GM19468 (cell line): ENCODE measurements at regions not wholly inside any gene's neighbourhood (a gene's known extent, or its start where the extent isn't known, plus 50 kb on each side); places are given as distances from the start of the nearest gene placed in this dataset.
"Not testable (repeated sequence)": the region's sequence is repeated elsewhere in the genome, so short reads cannot be mapped to it uniquely, and the experiment has no call there.

Experiments
- ATAC-seq: cut with Tn5 transposase; IDR thresholded peaks from one replicate; pipeline ENCODE4 v1.9.1; 2021; ENCODE audit warnings: mild to moderate bottlenecking, moderate library complexity, moderate number of reproducible peaks; ENCODE audit not compliant: unreplicated experiment; ENCODE audit errors: extremely low read depth

DNA sequence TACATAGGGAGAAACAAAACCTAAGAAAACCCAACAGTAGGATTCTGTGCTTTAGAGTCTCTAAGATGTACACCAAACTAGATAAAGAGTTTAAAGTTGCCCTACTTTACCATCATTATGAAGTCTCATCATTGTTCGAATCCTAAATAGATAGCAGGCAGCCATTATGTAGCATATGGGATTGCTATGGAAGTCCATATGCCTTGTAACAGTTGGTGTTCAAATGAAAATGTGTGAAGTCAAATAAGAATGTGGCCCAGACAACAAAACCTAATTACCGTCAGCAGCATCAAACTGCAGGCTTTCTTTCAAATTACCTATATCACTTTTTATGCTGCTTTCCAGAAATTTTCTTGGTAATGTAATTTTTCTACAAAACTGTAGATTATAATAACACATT, 1380.1 kb downstream of the GRIK2 start:
- no peak for ATAC-seq

DNA sequence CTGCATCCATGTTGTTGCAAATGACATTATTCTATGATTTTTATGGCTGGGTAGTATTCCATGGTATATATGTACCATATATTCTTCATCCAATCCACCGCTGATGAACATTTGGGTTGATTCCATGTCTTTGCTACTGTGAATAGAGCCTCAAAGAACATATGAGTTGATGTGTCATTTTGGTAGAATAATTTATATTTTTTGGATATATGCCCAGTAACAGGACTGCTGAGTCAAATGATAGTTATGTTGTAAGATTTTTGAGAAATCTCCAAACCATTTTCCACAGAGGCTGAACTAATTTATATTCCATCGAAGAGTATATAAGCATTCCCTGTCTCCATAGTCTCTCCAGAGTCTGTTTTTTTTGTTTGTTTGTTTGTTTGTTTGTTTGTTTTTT, 1373.5 kb downstream of the GRIK2 start:
- ATAC-seq = no peak

DNA sequence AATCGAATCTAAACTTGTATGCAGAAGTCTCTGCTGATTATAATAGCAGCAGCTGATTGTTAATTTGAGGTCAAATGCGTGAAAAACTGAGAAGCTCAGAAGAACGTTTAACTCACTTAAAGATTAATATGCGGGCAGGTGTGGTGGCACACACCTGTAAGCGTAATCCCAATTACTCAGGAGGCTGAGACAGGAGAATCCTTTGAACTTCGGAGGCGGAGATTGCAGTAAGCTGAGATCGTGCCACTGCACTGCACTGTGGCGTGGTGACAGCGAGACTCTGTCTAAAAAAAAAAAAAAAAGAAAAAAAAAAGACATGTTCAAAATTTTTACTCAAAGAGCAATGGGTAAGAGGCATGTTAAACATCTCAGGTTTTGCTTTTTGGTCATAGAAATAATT, 1370.8 kb downstream of the GRIK2 start:
- ATAC-seq = no peak

DNA sequence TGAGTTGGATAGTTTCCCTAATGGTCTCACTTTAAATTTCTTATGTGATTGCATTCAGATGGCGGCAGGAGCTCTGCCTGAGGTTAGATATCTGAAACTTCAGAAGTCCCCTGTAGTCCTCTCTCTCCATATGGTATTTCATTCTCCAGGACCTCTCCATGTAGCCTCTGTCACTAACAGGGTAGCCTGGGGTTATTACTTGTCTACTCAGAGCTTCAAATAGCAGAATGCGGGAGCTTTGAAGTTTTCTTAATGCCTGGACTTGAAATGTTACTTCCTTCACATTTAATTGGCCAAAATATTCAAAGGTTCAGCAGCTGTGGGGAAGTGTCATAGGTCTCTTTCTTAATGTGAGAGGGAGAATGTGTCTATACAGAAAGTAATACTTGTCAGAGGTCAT, 1370.4 kb downstream of the GRIK2 start:
- ATAC-seq = no peak

- no peak for ATAC-seq
These were observed 1368.4 kb downstream of the GRIK2 start for GRCh38 chr6:102761872-102762271.

GRCh38 chr6:102759415-102759814, 1365.9 kb downstream of the GRIK2 start:
- ATAC-seq = no peak

GRCh38 chr6:102758536-102758935, 1365.0 kb downstream of the GRIK2 start:
- ATAC-seq = not testable (repeated sequence)

DNA sequence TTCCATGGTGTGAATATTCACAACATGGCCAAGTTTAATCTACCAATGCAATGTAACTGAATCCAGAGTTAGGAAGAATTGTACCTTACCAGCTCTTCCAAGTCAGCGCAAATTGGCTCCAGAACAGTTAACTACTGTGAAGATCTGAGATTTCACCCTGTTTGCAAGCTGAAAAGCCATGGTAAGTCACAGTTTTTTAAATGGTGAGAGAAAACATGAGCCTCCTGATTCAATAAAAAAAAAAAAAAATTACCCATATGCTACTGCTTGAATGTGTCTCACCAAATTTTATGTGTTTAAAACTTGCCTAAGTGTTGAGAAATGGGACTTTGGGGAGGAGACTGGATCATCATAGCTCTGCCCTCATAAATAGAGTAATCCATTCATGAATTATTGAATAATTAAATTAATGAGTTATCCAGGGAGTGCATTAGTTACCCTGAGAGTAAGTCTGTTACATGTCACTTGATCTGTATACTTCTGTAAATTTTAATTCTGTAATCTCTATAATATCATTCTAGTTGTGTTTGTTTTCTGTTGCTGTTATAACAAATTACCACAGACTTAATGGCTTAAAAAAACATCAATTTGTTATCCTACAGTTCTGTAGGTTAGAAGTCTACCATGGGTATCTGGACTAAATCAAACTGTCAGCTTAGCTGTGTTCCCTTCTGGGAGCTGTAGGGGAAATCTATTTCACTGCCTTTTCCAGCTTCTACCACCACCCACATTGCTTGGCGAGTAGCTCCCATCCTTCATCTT, 1355.9 kb downstream of the GRIK2 start:
- ATAC-seq = no peak

GRCh38 chr6:102746941-102747340, 1353.4 kb downstream of the GRIK2 start:
- ATAC-seq = no peak

DNA sequence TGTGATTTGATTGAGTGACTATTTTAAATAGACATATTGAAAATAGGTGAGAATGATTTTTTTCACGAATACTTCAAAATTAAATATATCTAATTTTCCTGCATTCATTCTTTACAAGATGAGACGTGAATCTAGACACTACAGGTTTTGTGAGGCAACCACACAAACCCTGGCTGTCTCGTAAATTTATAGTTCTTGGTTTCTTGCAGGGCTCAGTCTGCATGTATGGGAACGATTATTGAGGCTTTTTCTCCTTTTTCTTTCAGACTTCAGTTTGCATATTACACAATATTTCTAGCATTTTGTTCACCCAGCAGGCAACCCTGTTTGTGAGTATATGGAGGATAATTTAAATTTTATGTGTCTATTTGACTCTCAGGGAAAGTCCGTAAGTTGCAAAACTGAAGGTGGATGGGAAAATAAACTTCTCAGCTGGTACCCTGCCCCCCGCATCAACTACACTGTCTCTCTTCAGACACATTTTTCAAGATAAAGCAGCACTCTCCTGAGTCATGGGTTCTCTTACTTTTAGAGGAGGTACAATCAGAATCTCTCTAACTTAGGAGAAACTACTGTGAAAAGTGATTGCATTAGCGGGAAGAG, 1349.3 kb downstream of the GRIK2 start:
- no peak for ATAC-seq

- ATAC-seq = no peak
These were observed 1348.5 kb downstream of the GRIK2 start for GRCh38 chr6:102742028-102742427.

DNA sequence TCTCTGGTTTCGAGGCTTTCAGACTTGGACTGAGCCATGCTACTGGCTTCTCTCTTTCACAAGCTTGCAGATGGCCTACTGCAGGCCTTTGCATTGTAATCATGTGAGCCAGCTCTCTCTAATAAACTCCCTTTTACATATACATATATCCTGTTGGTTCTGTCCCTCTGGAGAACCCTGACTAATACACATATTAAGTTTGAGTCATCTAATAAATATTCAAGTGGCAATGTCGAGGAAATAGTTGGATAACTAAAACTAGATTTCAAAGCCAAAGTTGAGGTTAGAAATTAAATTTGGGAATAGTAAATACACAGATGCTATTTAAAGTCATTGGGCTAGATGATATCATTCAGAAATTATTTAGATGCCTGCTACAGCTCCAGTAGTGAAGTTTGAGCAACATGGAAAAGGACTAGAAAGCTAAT, 1343.4 kb downstream of the GRIK2 start:
- ATAC-seq = no peak

DNA sequence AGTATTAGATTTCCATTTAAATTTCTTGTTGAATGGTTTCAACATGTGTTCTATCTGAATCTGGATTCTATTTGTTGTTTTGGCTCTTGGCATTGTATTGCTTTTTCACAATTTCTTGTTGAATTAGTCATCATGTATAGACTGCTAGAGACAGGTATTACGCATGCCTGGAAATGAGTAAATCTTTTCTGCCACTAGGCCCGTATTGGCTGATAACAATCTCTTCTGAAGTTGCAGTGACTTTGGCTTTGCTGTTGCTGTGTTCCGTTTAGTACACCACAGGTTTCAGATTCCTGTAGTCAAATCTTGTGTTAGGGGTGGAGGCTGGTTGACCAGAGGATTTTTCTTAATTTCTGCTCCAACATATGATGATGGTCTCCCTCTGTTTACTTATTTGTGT, 1339.4 kb downstream of the GRIK2 start:
- ATAC-seq = no peak

GRCh38 chr6:102722086-102722485, 1328.6 kb downstream of the GRIK2 start:
- not testable (repeated sequence) for ATAC-seq

GRCh38 chr6:102717737-102718456, 1324.4 kb downstream of the GRIK2 start:
- no peak for ATAC-seq

DNA sequence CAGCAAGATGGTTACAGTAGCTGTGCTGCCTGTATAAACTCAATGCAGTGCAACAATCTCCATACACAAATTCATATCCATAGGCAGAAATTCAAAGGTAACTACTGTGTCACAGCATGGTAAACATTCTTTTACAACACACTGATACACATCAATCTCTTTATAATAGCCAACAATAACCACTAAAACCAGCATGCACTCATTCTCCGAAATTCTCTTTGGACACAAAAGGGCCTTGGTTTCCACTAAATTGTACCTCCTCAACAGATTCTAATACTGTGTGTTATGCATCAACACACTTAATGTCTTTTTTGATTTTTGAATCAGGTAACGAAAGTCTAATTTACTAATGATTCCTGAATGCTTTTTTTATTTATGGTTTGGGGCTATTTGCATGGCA, 1323.7 kb downstream of the GRIK2 start:
- ATAC-seq = no peak

DNA sequence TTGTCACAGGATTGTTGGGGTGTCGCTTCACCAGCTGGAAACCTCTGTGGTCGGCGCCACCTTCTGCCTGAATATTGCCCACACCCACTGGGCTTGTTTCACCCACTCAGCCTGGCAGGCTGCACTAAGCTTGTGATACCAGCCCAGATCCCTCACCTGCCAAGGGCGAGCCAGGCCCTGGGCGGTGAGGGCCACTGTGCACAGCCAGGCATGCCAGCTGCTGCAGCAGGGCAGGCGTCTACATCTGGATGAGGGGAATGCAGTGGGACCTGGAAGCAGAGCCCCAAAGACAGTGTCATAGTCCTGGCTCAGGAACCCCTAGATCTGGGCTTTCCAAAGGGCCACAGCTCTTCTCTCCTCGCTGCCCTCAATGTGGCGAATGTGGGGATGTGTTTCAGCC, 1307.5 kb downstream of the GRIK2 start:
- ATAC-seq = no peak

DNA sequence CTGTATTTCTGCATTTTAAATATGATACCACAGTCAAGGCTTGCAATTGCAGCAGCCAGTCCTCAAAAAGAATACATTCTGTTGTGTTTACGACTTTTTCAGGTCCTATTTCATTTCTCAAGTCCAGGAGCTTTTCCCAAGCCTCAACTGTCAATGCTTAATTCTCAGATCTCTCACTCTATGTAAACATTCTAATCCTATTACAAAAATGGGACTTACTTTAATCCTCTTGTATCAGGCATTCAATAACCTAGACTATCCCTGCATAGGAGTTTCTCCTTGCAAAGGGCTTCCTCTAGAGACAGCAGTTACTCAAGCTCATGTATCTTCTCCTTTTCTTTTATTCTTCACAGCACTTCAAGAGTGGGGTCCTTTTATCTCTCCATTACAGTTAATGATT, 1293.0 kb downstream of the GRIK2 start:
- no peak for ATAC-seq

DNA sequence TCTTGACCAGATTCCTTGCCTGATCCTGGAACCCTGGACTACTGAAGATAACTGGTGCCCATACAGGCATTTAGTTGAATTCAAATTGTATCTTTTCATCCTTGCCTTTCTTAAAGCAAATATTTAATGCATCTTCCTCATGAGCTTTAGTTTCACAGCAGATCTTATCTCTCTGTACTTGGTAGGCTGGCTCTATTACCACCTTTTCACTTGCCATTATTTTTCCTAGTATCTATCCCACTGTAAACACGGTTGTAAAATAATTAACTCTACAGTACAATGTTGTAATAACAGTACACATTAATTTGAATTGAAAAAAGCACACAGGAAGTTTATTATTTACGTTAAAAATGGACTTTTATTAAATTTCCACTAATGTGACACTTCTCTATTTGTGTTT, 1286.9 kb downstream of the GRIK2 start:
- no peak for ATAC-seq

DNA sequence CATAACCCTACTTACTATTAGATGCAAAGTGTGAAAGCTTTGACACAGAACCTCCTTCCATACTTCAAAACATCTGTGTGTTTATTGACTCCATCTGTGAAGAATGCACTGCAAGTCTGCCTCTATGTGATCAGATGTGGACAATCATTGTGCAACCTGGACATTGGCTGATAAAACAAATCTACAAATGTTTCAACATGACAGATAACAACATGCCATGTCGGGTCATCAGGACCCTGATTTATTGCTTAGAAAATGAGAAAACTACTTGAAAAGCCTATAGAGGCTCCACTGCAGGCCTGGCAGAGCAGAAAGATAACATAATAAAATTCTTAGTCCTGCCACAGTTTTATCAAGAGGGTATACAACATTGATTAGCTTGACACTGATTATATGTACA, 1286.4 kb downstream of the GRIK2 start:
- ATAC-seq = no peak

DNA sequence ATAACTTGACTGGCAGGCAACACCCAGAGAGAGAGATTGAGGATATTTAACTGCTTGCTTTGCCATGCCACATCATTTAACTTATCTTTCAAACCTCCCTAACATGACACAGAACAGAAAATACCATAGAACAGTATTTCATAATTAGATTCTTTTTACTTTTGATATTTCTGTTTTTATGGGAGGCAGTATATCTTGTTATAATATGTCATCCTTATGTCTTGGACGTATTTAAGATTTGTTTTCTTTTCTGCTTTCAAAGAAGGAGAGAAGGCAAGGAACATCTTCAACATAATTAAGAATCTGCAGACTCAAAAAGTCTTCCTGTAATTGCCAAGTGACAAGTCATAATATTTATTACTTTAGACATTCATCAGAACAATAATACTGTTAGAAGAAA, 1283.7 kb downstream of the GRIK2 start:
- no peak for ATAC-seq
